ENCODE measurements at regions not wholly inside any gene's neighbourhood (a gene's known extent, or its start where the extent isn't known, plus 50 kb on each side); places are given as distances from the start of the nearest gene placed in this dataset.

GRCh38 chr5:122576256-122577016, 198.4 kb upstream of the SNX2 start:
- no peak for DNase-seq (ENCODE audit: low spot score)
- POLR2A ChIA-PET = no interaction called here
- CTCF ChIA-PET = no interaction called here

GRCh38 chr5:122581629-122582028, 193.3 kb upstream of the SNX2 start:
- peaks cover 6% of the 10 kb centered on the region for H3K4me1 Mint-ChIP-seq
- ATAC-seq = peak; percentile 57
- H3K36me3 Mint-ChIP-seq = no peaks in the 10 kb centered on the region
- H3K4me3 Mint-ChIP-seq = no peak overlapping the region
- no peak for DNase-seq (ENCODE audit: low spot score)
- H3K9me3 Mint-ChIP-seq = peaks cover 7% of the 10 kb centered on the region
- POLR2A ChIA-PET = no interaction called here
- TF ChIP-seq ZNF416 (CRISPR knock-in tag; IDR thresholded peaks at IDR 0.05) (no peak), ZNF138 (CRISPR knock-in tag; conservative IDR thresholded peaks at IDR 0.05) (no peak), ZNF232 (CRISPR knock-in tag; IDR thresholded peaks at IDR 0.05) (no peak), MLX (CRISPR knock-in tag; IDR thresholded peaks at IDR 0.05) (no peak), ZNF423 (CRISPR knock-in tag; IDR thresholded peaks at IDR 0.05) (no peak), SOX15 (CRISPR knock-in tag; IDR thresholded peaks at IDR 0.05) (no peak), ATF6 (CRISPR knock-in tag; IDR thresholded peaks at IDR 0.05) (no peak), SMAD4 (CRISPR knock-in tag; IDR thresholded peaks at IDR 0.05) (no peak), TEAD1 (CRISPR knock-in tag; IDR thresholded peaks at IDR 0.05) (no peak), ATF3 (CRISPR knock-in tag; conservative IDR thresholded peaks at IDR 0.05) (no peak)
- no peak overlapping the region for H3K27ac Mint-ChIP-seq
- CTCF ChIA-PET = interaction anchor here (0.8 kb wide), 1 partner anchor 65 kb away, joined by 4 read pairs; no protein-coding TSS in a partner anchor
- H3K27me3 Mint-ChIP-seq (ENCODE audit: low read depth) = no peaks in the 10 kb centered on the region

More at GRCh38 chr5:122576256-122577016, 198.4 kb upstream of the SNX2 start:
- H3K27me3 Mint-ChIP-seq (ENCODE audit: low read depth) = no peaks in the 10 kb centered on the region
- peaks cover 13% of the 10 kb centered on the region for H3K4me1 Mint-ChIP-seq
- TF ChIP-seq NFE2L1 (CRISPR knock-in tag; IDR thresholded peaks at IDR 0.05) (no peak), IRF2 (CRISPR knock-in tag; IDR thresholded peaks at IDR 0.05; ENCODE audit: borderline replicate concordance, low read depth) (no peak), ZNF423 (CRISPR knock-in tag; IDR thresholded peaks at IDR 0.05) (0 out of 2 replicates have a peak, but pooled peaks have one; percentile 21), CDX4 (CRISPR knock-in tag; IDR thresholded peaks at IDR 0.05; ENCODE audit: borderline replicate concordance) (no peak), PRRX2 (CRISPR knock-in tag; IDR thresholded peaks at IDR 0.05) (no peak)
- peaks cover 7% of the 10 kb centered on the region for H3K9me3 Mint-ChIP-seq
- H3K4me3 Mint-ChIP-seq = no peak overlapping the region
- no peak overlapping the region for H3K27ac Mint-ChIP-seq
- no peaks in the 10 kb centered on the region for H3K36me3 Mint-ChIP-seq
- ATAC-seq = no peak

- no peak for DNase-seq (ENCODE audit: low spot score)
- POLR2A ChIA-PET = interaction anchor here (0.7 kb wide), 1 partner anchor 319 kb away, joined by 3 read pairs; no protein-coding TSS in a partner anchor
- no peak for TF ChIP-seq GRHL2 (CRISPR knock-in tag; IDR thresholded peaks at IDR 0.05; ENCODE audit: insufficient replicate concordance, severe bottlenecking)
- TF ChIP-seq ATF6 (CRISPR knock-in tag; IDR thresholded peaks at IDR 0.05) = no peak
- no peak for TF ChIP-seq FOXP4 (CRISPR knock-in tag; IDR thresholded peaks at IDR 0.05)
- TF ChIP-seq JUN (CRISPR knock-in tag; IDR thresholded peaks at IDR 0.05) = no peak
- TF ChIP-seq ATF1 (CRISPR knock-in tag; IDR thresholded peaks at IDR 0.05) = no peak
- no peak for TF ChIP-seq IRF2 (CRISPR knock-in tag; IDR thresholded peaks at IDR 0.05; ENCODE audit: borderline replicate concordance, low read depth)
- no peak for TF ChIP-seq SMAD3 (CRISPR knock-in tag; IDR thresholded peaks at IDR 0.05; ENCODE audit: borderline replicate concordance)
- TF ChIP-seq MAX (CRISPR knock-in tag; IDR thresholded peaks at IDR 0.05) = no peak
Observed at GRCh38 chr5:122584411-122585300, 190.2 kb upstream of the SNX2 start.

More at GRCh38 chr5:122584411-122585300, 190.2 kb upstream of the SNX2 start:
- peaks cover 5% of the 10 kb centered on the region; the same call in 1 of the 2 replicates for H3K4me1 Mint-ChIP-seq
- H3K27me3 Mint-ChIP-seq (ENCODE audit: low read depth) = no peaks in the 10 kb centered on the region
- no peak for ATAC-seq
- H3K9me3 Mint-ChIP-seq = no peaks in the 10 kb centered on the region
- no peak overlapping the region for H3K27ac Mint-ChIP-seq
- H3K36me3 Mint-ChIP-seq = no peaks in the 10 kb centered on the region
- no peak overlapping the region for H3K4me3 Mint-ChIP-seq
- CTCF ChIA-PET = interaction anchor here (0.7 to 1.6 kb wide), 3 partner anchors 68 to 288 kb away, joined by 3 read pairs; no protein-coding TSS in a partner anchor

Data from WTC11 (cell line).